ENCODE measurements at regions not wholly inside any gene's neighbourhood (a gene's known extent, or its start where the extent isn't known, plus 50 kb on each side); places are given as distances from the start of the nearest gene placed in this dataset.

DNA sequence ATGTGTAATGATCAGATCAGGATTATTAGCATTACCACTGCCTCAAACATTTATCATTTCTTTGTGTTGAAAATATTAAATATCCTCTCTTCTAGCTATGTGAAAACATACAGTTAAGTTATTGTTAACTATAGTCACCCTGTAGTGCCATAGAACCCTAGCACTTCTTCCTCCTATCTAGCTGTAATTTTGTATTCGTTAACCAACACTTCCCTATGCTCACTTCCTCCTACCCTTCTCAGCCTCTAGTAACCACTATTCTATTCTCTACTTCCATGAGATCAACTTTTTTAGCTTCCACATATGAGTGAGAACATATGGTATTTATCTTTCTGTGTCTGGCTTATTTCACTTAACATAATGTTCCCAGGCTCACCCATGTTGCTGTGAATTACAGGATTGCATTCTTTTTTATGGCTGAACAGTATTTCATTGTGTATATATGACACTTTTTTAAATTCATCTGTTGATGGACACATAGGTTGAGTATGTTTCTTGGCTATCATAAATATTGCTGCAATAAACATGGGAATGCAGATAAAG, 132.7 kb upstream of the RHOBTB1 start:
- no peak overlapping the region for H3K4me3 ChIP-seq (ENCODE audit: low read depth, low read length)
- TF ChIP-seq, protein P1, sequence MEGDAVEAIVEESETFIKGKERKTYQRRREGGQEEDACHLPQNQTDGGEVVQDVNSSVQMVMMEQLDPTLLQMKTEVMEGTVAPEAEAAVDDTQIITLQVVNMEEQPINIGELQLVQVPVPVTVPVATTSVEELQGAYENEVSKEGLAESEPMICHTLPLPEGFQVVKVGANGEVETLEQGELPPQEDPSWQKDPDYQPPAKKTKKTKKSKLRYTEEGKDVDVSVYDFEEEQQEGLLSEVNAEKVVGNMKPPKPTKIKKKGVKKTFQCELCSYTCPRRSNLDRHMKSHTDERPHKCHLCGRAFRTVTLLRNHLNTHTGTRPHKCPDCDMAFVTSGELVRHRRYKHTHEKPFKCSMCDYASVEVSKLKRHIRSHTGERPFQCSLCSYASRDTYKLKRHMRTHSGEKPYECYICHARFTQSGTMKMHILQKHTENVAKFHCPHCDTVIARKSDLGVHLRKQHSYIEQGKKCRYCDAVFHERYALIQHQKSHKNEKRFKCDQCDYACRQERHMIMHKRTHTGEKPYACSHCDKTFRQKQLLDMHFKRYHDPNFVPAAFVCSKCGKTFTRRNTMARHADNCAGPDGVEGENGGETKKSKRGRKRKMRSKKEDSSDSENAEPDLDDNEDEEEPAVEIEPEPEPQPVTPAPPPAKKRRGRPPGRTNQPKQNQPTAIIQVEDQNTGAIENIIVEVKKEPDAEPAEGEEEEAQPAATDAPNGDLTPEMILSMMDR (IDR thresholded peaks at IDR 0.05; ENCODE audit: borderline replicate concordance, insufficient read depth, low read depth, low read length) = no peak

DNA sequence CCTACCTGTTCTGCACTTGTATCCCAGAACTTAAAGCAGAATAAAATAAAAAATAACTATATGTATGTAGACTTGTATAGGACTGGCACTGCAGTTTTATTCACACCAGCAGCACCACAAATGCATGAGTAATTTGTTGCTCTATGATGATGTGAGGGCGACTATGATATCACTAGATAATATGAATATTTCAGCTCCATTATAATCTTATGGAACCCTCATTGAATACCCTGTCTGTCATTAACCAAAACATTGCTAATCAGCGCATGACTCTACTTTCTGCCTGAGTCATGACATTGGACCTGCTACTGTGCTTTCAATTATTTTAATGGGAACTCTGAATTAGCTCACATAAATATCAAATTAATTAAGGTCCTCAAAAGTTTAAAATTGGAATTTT, 129.4 kb upstream of the RHOBTB1 start:
- H3K4me3 ChIP-seq (ENCODE audit: low read depth, low read length) = no peak overlapping the region
- TF ChIP-seq, protein P1 (IDR thresholded peaks at IDR 0.05; ENCODE audit: borderline replicate concordance, insufficient read depth, low read depth, low read length) = no peak

DNA sequence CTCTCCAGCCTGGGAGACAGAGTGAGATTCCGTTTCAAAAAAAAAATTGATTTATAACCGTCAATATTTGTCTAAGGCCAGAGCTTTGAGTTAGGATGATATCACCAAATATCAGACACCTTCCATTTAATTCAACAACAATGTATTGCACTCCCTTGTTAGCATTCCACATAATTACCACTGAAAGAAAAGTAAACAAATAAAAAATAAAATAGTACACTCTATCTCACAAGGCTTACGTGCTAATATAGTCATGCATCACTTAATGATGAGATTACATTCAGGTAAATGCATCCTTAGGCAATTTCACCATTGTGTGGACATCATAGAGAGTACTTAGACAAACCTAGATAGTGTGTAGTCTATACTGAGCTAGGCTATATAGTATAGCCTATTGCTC, 127.6 kb upstream of the RHOBTB1 start:
- H3K4me3 ChIP-seq (ENCODE audit: low read depth, low read length) = no peak overlapping the region
- TF ChIP-seq, protein P1 (IDR thresholded peaks at IDR 0.05; ENCODE audit: borderline replicate concordance, insufficient read depth, low read depth, low read length) = no peak

DNA sequence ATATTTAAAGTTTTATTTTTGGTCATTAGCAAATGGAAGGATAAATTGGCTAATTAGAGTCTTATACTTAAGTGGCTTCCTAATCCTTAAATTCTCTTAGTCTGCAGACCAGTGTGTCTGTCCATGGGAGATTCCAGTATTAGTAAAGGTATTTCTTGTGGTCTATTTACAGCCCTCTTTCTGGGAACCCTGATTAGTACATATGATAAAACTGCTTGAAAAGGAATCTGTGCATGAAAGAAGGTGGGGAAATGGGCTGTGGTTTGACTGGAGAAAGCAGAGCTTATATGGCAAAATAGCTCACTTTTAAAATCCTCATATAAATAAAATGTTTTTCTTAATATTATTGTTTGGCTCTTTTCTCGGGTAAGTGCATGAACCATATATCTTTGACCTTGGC, 124.5 kb upstream of the RHOBTB1 start:
- no peak overlapping the region for H3K4me3 ChIP-seq (ENCODE audit: low read depth, low read length)
- TF ChIP-seq, protein P1 (IDR thresholded peaks at IDR 0.05; ENCODE audit: borderline replicate concordance, insufficient read depth, low read depth, low read length) = no peak

DNA sequence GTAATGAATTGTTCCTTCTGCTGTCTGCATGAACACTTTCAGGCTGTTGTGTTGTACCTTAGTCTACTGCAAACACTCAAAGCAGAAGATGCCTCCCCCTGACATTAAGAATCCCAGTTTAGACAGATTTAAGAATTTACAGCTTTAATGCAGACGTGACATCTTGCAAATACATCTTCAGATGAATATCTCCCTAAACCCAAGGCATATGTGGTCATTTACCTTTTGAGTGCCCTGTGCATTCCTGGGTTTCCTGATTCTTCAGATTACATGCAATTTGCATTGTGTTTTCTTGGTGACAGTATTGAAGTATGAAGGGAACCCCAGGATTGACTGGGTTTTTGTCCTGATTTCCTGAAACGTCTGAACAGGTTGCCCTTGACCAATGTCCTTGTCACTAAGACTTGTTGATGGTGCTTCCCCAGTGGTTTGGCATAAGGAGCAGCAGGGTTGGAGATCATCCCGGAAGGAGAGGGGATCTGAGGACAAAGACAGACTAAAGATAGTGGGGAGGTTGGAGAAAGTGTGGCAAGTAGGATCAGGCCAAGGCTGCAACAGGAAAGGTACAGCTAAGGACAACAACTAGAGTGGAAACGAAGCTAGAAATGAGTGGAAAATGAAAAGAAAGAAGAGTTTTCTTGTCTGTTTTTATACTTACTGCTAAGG, 123.8 kb upstream of the RHOBTB1 start:
- H3K4me3 ChIP-seq (ENCODE audit: low read depth, low read length) = no peak overlapping the region
- TF ChIP-seq, protein P1 (IDR thresholded peaks at IDR 0.05; ENCODE audit: borderline replicate concordance, insufficient read depth, low read depth, low read length) = no peak

DNA sequence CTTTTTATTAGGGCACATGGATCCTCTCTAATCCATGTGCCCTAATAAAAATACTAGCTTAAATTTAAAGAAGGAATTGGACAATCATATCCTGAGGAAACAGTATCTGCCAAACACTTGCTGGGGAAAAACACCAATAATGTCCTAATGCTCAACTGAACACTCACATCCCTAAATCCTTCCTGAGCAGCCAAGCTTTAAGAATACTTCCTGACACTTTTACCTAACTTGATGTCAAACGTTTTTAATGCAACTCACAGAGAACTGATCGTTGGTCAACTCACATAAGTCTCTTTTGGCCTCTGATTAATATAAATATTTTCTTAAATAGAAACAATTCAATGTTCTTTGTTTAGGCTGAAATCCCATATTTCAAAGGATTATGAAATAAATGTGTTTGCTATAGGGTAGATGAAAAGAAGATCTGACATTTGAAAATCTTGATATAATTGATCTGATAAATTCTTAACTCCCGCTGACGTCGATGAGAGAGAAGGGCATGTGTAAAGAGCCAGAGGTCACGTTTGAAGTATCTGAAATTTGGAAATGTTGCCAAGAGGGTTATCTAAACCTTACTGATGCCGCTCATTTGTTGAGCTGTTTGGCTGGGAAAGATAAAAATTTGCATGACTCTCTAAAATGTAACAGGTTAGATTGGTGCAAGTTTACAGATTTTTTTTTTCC, 122.8 kb upstream of the RHOBTB1 start:
- TF ChIP-seq, protein P1 (IDR thresholded peaks at IDR 0.05; ENCODE audit: borderline replicate concordance, insufficient read depth, low read depth, low read length) = no peak
- no peak overlapping the region for H3K4me3 ChIP-seq (ENCODE audit: low read depth, low read length)

DNA sequence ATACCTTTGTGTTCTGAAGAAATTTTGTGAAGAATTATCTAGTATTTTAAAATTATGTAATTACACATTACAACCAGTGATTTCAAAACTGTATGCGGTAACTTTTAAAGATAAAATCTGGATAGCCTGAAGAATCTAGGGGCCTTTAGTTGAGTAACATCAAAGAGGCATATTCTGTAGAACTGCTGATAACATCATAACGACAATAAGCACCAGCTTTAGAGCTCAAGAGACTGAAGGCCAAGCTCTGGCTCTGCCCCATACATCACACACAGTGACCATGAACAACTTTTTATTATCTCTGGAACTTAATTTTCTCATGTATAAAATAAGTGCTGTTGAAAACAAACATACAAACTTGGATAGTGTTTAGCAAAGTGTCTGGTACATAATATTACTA, 121.1 kb upstream of the RHOBTB1 start:
- TF ChIP-seq, protein P1 (IDR thresholded peaks at IDR 0.05; ENCODE audit: borderline replicate concordance, insufficient read depth, low read depth, low read length) = no peak
- H3K4me3 ChIP-seq (ENCODE audit: low read depth, low read length) = no peak overlapping the region

Data from GM12875 (cell line).